Muscle layer of colon (tissue), 2 donors: ENCODE measurements at regions not wholly inside any gene's neighbourhood (a gene's known extent, or its start where the extent isn't known, plus 50 kb on each side); places are given as distances from the start of the nearest gene placed in this dataset.

ENCODE experiments used
- H3K27ac ChIP-seq: one replicate; pipeline ENCODE4 v1.7.0; 2013; ENCODE audit warnings: low read depth, mild to moderate bottlenecking, low read length, moderate library complexity
- H3K27me3 ChIP-seq, 2 donors: one replicate each; pipeline ENCODE4 v1.7.0; 2013; ENCODE audit warnings: low read length in 2 of 2, mild to moderate bottlenecking in 2 of 2; ENCODE audit not compliant: insufficient read depth in 2 of 2, control insufficient read depth in 1 of 2
- H3K36me3 ChIP-seq: one replicate; pipeline ENCODE4 v1.7.0; 2013; ENCODE audit warnings: mild to moderate bottlenecking, low read length; ENCODE audit not compliant: insufficient read depth
- H3K4me1 ChIP-seq: one replicate; pipeline ENCODE4 v1.7.0; 2013; ENCODE audit warnings: mild to moderate bottlenecking, low read length; ENCODE audit not compliant: insufficient read depth
- H3K4me3 ChIP-seq, 2 donors: one replicate each; pipeline ENCODE4 v1.7.0; 2013; ENCODE audit warnings: low read length in 2 of 2, low read depth in 1 of 2, mild to moderate bottlenecking in 1 of 2, moderate library complexity in 1 of 2
- H3K9ac ChIP-seq: one replicate; pipeline ENCODE4 v1.7.0; 2013; ENCODE audit warnings: low read length
- H3K9me3 ChIP-seq: one replicate; pipeline ENCODE4 v1.7.0; 2013; ENCODE audit warnings: mild to moderate bottlenecking, low read length
- donor health status: abdominal sarcoma.
- donor health status: Adenocarcinoma of cecum.

DNA sequence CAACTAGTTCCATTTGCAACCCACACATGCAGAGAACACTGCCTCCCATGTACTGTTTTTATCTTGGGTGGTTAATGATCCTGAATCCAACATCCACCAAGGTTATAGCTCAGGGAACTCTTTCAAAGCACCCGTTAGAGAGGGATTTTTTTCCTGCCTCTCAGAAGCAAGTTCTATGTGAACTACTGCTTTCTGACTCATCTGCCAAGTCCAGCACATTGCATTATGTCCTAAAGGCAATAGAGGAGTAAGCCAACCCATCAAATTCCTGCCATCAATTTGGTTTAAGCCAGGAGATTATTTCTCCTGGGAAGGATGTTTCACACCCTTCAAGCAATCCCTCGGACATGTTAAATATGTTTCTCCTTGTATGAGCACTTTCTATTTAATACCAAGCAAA, 334.5 kb downstream of the GASK1B start:
- Histone ChIP-seq H3K9me3 (no peaks in the 10 kb centered on the region), H3K4me1 (no peaks in the 10 kb centered on the region), H3K27me3 (no peaks in the 10 kb centered on the region), H3K9ac (no peak overlapping the region), H3K36me3 (no peaks in the 10 kb centered on the region), H3K4me3 (no peak overlapping the region), H3K27ac (no peak overlapping the region)

DNA sequence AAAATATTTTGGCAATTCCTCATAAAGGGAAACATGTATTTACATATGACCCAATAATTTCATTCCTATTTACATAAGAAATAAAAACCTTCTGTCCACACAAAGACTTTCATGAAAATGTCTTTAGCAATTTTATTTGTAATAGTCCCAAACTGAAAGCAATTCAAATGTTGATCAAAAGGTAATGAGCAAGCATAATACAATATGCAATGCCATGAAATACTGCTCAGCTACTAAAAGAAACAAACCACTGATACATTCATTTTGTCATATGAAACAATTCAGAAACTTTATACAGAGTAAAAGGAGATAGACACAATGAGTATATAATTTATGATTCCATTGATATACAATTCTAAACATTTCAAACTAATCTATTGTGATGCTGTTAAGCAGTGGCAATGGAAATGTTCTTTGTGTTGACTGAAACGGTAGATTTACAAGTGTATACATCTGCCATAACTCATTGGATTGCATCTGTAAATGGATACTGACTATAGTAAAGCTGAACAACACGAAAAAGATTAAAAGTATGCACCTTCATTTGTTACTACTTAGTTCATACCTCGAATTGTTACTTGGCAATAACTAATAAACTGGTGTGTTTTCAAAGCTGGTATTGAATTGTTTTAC, 335.6 kb downstream of the GASK1B start:
- Histone ChIP-seq H3K4me1 (no peaks in the 10 kb centered on the region), H3K36me3 (no peaks in the 10 kb centered on the region), H3K9me3 (no peaks in the 10 kb centered on the region), H3K27me3 (no peaks in the 10 kb centered on the region), H3K9ac (no peak overlapping the region), H3K27ac (no peak overlapping the region), H3K4me3 (no peak overlapping the region)

DNA sequence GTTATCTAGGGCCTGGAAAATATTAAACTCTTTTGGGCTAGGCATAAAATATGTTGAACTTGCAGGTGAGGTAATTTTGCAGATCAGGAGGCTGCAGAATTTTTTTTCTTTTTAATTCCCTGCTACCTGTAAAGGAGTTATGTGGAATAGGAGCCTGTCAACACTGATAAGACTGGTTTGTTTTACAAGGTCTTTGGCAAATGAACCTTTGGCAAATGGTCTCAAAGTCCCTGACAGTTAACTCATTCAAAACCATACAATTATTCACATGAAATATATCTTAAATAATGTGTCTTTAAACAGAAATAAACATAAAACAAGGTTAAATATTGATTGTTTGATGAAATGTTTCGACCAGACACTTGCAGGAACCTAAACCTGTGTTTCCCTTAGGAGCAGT, 340.2 kb downstream of the GASK1B start:
- no peak overlapping the region for H3K27ac ChIP-seq
- no peak overlapping the region for H3K4me3 ChIP-seq
- H3K36me3 ChIP-seq, result no peaks in the 10 kb centered on the region
- H3K9ac ChIP-seq, result no peak overlapping the region
- no peaks in the 10 kb centered on the region for H3K9me3 ChIP-seq
- H3K27me3 ChIP-seq, result no peaks in the 10 kb centered on the region
- H3K4me1 ChIP-seq, result no peaks in the 10 kb centered on the region

DNA sequence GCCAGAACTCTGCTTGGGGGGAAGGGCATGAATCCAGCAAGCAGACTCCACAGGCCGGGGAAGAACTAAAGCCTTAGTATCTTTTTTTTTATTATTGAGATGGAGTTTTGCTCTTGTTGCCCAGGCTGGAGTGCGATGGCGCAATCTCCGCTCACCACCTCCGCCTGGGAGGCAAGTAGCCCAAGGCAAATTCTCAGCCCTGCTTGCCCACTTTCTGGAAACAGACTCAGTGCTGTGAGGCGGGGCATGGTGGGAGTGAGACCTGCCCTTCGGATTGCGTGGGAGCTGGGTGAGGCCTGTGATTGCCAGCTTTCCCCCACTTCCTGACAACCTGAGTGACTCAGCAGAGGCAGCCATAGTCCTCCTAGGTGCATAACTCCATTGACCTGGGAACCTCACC, 348.8 kb downstream of the GASK1B start:
- no peaks in the 10 kb centered on the region for H3K27me3 ChIP-seq
- no peak overlapping the region for H3K27ac ChIP-seq
- H3K4me3 ChIP-seq, result no peak overlapping the region
- H3K4me1 ChIP-seq, result no peaks in the 10 kb centered on the region
- no peaks in the 10 kb centered on the region for H3K36me3 ChIP-seq
- H3K9ac ChIP-seq, result no peak overlapping the region
- H3K9me3 ChIP-seq, result no peaks in the 10 kb centered on the region

DNA sequence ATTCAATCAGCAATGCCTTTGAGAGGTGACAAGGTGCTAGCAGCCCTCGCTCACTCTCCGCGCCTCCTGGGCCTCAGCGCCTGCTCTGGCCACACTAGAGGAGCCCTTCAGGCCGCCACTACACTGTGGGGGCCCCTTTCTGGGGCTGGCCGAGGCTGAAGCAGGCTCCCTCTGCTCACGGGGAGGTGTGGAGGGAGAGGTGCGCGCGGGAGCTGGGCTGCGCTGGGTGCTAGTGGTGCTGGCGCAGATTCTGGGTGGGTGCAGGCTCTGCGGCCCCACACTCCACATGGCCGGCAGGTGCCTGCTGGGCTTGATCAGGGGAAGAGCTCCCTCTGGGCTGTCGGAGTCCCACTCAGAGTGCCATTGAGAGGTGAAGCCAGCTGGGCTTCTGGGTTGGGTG, 351.0 kb downstream of the GASK1B start:
- Histone ChIP-seq H3K27me3 (no peaks in the 10 kb centered on the region), H3K27ac (no peak overlapping the region), H3K4me1 (no peaks in the 10 kb centered on the region), H3K36me3 (no peaks in the 10 kb centered on the region), H3K4me3 (no peak overlapping the region), H3K9ac (no peak overlapping the region), H3K9me3 (no peaks in the 10 kb centered on the region)

DNA sequence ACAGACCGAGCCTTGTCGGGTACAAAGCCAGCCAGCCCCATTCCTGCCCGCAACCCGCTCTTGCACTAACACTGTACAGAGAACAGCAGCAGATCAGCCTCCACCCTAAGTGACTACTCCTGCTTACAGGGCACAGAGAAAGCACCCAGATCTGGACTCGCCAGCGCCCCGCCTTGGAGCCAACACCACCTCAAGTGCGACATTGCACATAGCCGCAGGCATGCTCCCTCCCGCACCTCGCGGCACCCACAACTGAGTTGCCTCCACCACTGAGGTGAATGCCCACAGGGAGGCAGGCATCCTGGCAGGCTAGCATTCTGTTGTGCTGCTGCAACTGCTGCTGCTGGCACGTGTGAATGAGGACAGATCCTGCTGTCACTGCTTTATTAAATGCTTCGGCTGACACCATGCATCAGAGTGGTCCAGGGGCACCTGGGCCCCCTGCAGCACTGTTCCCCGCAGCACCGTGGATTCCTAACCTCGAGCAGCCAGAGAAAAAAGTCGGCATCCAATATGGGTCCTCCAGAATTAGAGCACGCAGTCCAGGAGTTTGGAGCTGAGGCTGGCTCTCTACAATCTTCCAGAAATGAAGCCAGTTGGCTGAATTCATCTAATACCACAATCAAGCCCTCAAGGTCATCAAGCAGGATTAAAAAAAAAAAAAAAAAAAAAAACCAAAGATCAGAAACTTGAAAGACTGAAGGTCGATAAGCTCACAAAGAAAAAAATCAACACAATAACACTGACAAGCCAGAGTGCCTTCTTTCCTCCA, 352.9 kb downstream of the GASK1B start:
- Histone ChIP-seq H3K4me3 (no peak overlapping the region), H3K27ac (no peak overlapping the region), H3K9ac (no peak overlapping the region), H3K4me1 (no peaks in the 10 kb centered on the region), H3K9me3 (no peaks in the 10 kb centered on the region), H3K36me3 (no peaks in the 10 kb centered on the region), H3K27me3 (no peaks in the 10 kb centered on the region)

DNA sequence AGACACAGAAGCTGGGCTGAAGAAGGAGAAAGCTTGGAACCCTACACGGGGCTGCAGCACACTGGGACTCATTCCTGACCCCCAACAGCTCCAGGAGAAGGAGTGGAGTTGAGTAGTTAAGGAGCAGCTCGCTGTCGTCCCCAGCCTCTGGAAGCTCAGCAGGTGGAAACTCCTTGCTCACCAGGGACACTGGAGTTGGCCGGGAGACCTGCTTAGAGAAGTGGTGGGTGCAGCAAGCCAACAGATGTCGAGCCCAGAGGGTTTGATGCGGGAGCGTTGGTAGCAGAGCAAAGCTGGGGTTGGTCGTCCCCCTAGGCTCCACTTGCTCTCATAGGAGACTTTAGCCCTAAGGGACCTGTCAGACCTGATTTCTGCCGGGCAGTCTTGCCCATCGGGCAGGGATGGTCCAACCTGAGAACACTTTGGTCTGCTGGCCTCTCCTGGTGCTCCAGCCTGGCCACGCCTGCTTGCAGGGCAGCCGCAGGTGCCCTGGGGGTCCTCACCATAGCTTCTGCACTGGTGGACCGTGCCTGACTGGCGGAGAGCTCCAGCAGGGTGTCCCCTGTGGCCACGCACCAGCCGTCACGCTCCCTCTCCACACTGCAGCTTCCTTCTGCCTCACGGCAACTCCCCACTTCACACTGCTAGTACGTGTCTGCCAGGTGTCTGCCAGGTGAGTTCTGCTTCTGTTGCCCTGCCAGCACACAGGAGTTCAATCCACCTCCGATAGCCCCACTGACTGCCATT, 353.7 kb downstream of the GASK1B start:
- Histone ChIP-seq H3K9me3 (no peaks in the 10 kb centered on the region), H3K36me3 (no peaks in the 10 kb centered on the region), H3K27ac (no peak overlapping the region), H3K27me3 (no peaks in the 10 kb centered on the region), H3K4me3 (no peak overlapping the region), H3K9ac (no peak overlapping the region), H3K4me1 (no peaks in the 10 kb centered on the region)

DNA sequence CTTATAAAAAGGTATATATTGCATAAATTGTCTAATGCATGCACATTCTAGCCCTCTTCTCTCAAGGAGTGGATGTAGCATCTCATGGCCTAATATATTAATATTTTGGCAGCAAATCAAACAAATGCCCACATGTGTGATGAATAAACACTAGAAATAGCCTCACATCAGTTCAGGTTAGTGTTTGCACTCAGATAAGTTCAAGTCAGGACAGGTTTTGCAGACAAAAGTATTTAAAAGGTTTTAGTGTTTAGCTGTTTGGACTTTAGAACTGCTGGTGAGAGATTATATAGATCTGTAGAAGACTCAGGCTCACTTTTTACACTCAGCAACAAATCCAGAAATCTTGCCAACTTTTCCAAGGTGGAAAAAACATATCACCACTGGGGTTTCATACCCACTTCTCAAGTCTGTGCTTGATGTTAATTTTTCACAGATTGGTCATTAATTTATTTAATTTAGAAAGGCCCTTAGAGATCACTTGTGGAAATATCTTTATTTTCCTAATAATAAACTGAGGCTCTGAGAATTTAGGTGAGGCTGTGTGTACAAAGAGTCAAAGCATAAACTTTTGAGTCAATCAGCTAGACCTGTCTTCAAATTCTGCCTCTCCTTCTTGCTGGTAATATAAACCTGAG, 362.6 kb downstream of the GASK1B start:
- Histone ChIP-seq H3K9ac (no peak overlapping the region), H3K27me3 (no peaks in the 10 kb centered on the region), H3K27ac (no peak overlapping the region), H3K4me1 (peaks cover 8% of the 10 kb centered on the region), H3K9me3 (no peaks in the 10 kb centered on the region), H3K36me3 (no peaks in the 10 kb centered on the region), H3K4me3 (no peak overlapping the region)

DNA sequence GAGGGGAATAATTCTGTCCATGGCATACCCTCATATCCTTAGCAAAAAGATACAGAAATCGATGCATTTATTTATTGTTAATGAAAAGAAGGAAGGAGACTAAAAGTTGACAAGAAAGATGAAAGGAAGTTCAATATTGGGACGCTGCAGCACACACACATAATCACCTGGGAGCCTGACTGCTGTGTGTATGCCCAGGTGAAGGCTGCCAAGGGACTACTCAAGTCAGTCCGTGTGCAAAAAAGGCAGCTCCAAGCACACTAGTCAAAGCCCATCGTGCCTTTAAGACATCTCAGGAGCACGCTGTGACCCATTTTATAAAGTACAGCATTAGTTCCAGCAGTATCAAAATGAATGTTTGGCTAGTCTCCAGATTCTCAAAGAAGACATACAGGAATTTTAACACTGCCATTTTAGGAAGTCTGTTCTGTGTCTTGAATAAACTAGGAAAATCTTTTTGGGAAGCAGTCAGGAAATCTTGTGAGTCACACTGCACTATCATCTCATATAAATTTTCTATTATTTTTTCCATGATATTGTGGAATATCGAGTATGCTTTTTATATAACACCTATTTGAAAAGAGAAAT, 363.9 kb downstream of the GASK1B start:
- Histone ChIP-seq H3K4me1 (peaks cover 19% of the 10 kb centered on the region), H3K36me3 (no peaks in the 10 kb centered on the region), H3K27ac (no peak overlapping the region), H3K27me3 (no peaks in the 10 kb centered on the region), H3K9ac (no peak overlapping the region), H3K9me3 (no peaks in the 10 kb centered on the region), H3K4me3 (no peak overlapping the region)

DNA sequence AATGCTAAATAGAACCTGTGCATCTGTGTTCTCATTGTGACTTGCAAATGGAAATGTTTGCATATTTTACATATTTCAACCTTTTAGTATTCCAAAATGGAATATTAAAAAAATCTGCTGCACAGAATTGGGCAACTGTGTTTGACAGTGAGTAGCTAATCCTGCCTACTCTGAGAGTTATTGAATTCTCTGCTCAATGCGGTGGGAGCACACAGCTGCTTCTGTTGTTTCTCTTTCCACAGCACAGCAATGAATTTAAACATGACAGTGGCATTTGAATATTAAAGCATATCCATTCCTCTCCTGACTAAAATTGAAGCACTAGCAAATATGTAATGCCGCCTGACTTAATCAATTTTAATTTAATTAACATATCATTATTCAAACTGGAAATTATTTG, 366.6 kb downstream of the GASK1B start:
- H3K27ac ChIP-seq, result no peak overlapping the region
- H3K4me1 ChIP-seq, result peaks cover 26% of the 10 kb centered on the region

DNA sequence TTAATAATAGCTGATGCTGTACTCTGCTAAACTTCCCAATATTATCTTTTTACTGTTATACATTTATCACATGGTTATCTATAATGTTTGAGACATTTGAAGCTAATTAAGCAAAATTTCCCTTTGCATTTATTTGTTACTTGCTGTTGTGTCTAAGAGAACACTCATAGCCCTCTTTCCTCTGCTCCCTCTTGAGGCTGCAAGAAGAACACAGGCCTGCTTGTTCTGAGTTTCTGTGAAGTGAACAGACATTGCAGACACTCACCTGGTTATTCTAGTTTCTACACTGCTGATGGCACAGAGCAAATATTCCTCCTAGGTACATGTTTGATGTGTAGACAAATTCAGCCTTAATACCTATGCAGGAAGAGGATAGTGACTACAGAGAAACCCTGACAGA, 367.8 kb downstream of the GASK1B start:
- Histone ChIP-seq H3K4me3 (no peak overlapping the region), H3K27ac (no peak overlapping the region)

More for the DNA sequence above, 366.6 kb downstream of the GASK1B start:
- Histone ChIP-seq H3K9ac (no peak overlapping the region), H3K4me3 (no peak overlapping the region), H3K36me3 (no peaks in the 10 kb centered on the region), H3K9me3 (no peaks in the 10 kb centered on the region), H3K27me3 (no peaks in the 10 kb centered on the region)

More for the DNA sequence above, 367.8 kb downstream of the GASK1B start:
- Histone ChIP-seq H3K27me3 (no peaks in the 10 kb centered on the region), H3K9me3 (no peaks in the 10 kb centered on the region), H3K4me1 (peaks cover 26% of the 10 kb centered on the region), H3K9ac (no peak overlapping the region), H3K36me3 (no peaks in the 10 kb centered on the region)
